SJCRH30 (cell line): ENCODE measurements at regions not wholly inside any gene's neighbourhood (a gene's known extent, or its start where the extent isn't known, plus 50 kb on each side); places are given as distances from the start of the nearest gene placed in this dataset.
"Not testable (repeated sequence)": the region's sequence is repeated elsewhere in the genome, so short reads cannot be mapped to it uniquely, and the experiment has no call there.

Experiments used
- DNase-seq, 2 experiments: peaks; one replicate each; pipeline ENCODE4 v3.0.0-alpha.2; 2015 to 2020
- H3K27ac ChIP-seq: fragments of 250-450 bp; sonication (Bioruptor Pico); 2 replicates; pipeline ENCODE4 v1.5.1; 2020; ENCODE audit warnings: mild to moderate bottlenecking, moderate library complexity
- H3K27me3 ChIP-seq: fragments of 250-450 bp; sonication (Bioruptor Pico); 2 replicates; pipeline ENCODE4 v1.5.1; 2020; ENCODE audit warnings: mild to moderate bottlenecking, moderate library complexity
- H3K36me3 ChIP-seq: fragments of 250-450 bp; sonication (Bioruptor Pico); 2 replicates; pipeline ENCODE4 v1.5.1; 2020; ENCODE audit warnings: mild to moderate bottlenecking, moderate library complexity
- H3K4me1 ChIP-seq: fragments of 250-450 bp; sonication (Bioruptor Pico); 2 replicates; pipeline ENCODE4 v1.5.1; 2020; ENCODE audit warnings: mild to moderate bottlenecking, moderate library complexity
- H3K4me3 ChIP-seq: fragments of 250-450 bp; sonication (Bioruptor Pico); 2 replicates; pipeline ENCODE4 v1.5.1; 2020; ENCODE audit warnings: mild to moderate bottlenecking, moderate library complexity
- H3K9me3 ChIP-seq: fragments of 250-450 bp; sonication (Bioruptor Pico); replicated peaks from 2 replicates; pipeline ENCODE4 v1.5.1; 2020; ENCODE audit warnings: mild to moderate bottlenecking, moderate library complexity

GRCh38 chr22:49352361-49353169 lies 475.1 kb downstream of the BRD1 start:
- Histone ChIP-seq H3K36me3 (no peaks in the 10 kb centered on the region), H3K4me3 (no peak overlapping the region), H3K27ac (no peak overlapping the region), H3K27me3 (peaks cover 83% of the 10 kb centered on the region), H3K9me3 (no peaks in the 10 kb centered on the region), H3K4me1 (no peaks in the 10 kb centered on the region; the same call in 1 of the 2 replicates)
- no peak for DNase-seq

GRCh38 chr22:49351761-49352227 lies 475.9 kb downstream of the BRD1 start:
- Histone ChIP-seq H3K27me3 (peaks cover 81% of the 10 kb centered on the region), H3K4me1 (no peaks in the 10 kb centered on the region; the same call in 1 of the 2 replicates), H3K27ac (no peak overlapping the region), H3K36me3 (no peaks in the 10 kb centered on the region), H3K9me3 (no peaks in the 10 kb centered on the region), H3K4me3 (no peak overlapping the region)
- no peak for DNase-seq

GRCh38 chr22:49350441-49351121 lies 477.1 kb downstream of the BRD1 start:
- Histone ChIP-seq H3K4me1 (peaks cover 5% of the 10 kb centered on the region; the same call in 1 of the 2 replicates), H3K4me3 (no peak overlapping the region), H3K9me3 (no peaks in the 10 kb centered on the region), H3K27me3 (peaks cover 69% of the 10 kb centered on the region), H3K27ac (no peak overlapping the region), H3K36me3 (no peaks in the 10 kb centered on the region)
- peak in 1 of 2 experiments; percentile 22 for DNase-seq

- Histone ChIP-seq H3K4me1 (peaks cover 5% of the 10 kb centered on the region; the same call in 1 of the 2 replicates), H3K27me3 (peaks cover 67% of the 10 kb centered on the region), H3K9me3 (no peaks in the 10 kb centered on the region), H3K4me3 (no peak overlapping the region), H3K27ac (no peak overlapping the region), H3K36me3 (no peaks in the 10 kb centered on the region)
- no peak for DNase-seq
Measured at GRCh38 chr22:49349841-49350381, 477.8 kb downstream of the BRD1 start.

- Histone ChIP-seq H3K9me3 (no peaks in the 10 kb centered on the region), H3K36me3 (no peaks in the 10 kb centered on the region), H3K27ac (no peak overlapping the region), H3K4me1 (peaks cover 5% of the 10 kb centered on the region; the same call in 1 of the 2 replicates), H3K27me3 (peaks cover 64% of the 10 kb centered on the region), H3K4me3 (no peak overlapping the region)
- no peak for DNase-seq
Measured at GRCh38 chr22:49349181-49349835, 478.4 kb downstream of the BRD1 start.

GRCh38 chr22:49348631-49349030 lies 479.0 kb downstream of the BRD1 start:
- Histone ChIP-seq H3K4me3 (no peak overlapping the region), H3K27ac (no peak overlapping the region), H3K4me1 (peaks cover 5% of the 10 kb centered on the region; the same call in 1 of the 2 replicates), H3K36me3 (no peaks in the 10 kb centered on the region), H3K9me3 (no peaks in the 10 kb centered on the region), H3K27me3 (peaks cover 59% of the 10 kb centered on the region)
- DNase-seq, result no peak

GRCh38 chr22:49347376-49347775 lies 480.3 kb downstream of the BRD1 start:
- Histone ChIP-seq H3K4me3 (no peak overlapping the region), H3K27me3 (peaks cover 54% of the 10 kb centered on the region), H3K4me1 (peaks cover 5% of the 10 kb centered on the region; the same call in 1 of the 2 replicates), H3K36me3 (no peaks in the 10 kb centered on the region), H3K27ac (no peak overlapping the region), H3K9me3 (no peaks in the 10 kb centered on the region)
- DNase-seq, result no peak

GRCh38 chr22:49345896-49346295 lies 481.8 kb downstream of the BRD1 start:
- H3K9me3 ChIP-seq, result no peaks in the 10 kb centered on the region
- DNase-seq, result peak; percentile 68 to 69
- H3K4me1 ChIP-seq, result peaks cover 5% of the 10 kb centered on the region; the same call in 1 of the 2 replicates
- no peaks in the 10 kb centered on the region for H3K36me3 ChIP-seq
- H3K4me3 ChIP-seq, result no peak overlapping the region
- no peak overlapping the region for H3K27ac ChIP-seq
- peaks cover 52% of the 10 kb centered on the region for H3K27me3 ChIP-seq

- peaks cover 41% of the 10 kb centered on the region for H3K27me3 ChIP-seq
- H3K27ac ChIP-seq, result no peak overlapping the region
- H3K9me3 ChIP-seq, result no peaks in the 10 kb centered on the region
- DNase-seq, result no peak
- no peaks in the 10 kb centered on the region for H3K36me3 ChIP-seq
- peaks cover 5% of the 10 kb centered on the region; the same call in 1 of the 2 replicates for H3K4me1 ChIP-seq
- H3K4me3 ChIP-seq, result no peak overlapping the region
Measured at GRCh38 chr22:49344656-49345055, 483.0 kb downstream of the BRD1 start.

GRCh38 chr22:49344161-49344560 lies 483.5 kb downstream of the BRD1 start:
- no peak for DNase-seq
- no peaks in the 10 kb centered on the region for H3K9me3 ChIP-seq

GRCh38 chr22:49340406-49340805 lies 487.3 kb downstream of the BRD1 start:
- no peak overlapping the region for H3K27ac ChIP-seq
- no peak for DNase-seq

More at GRCh38 chr22:49344161-49344560, 483.5 kb downstream of the BRD1 start:
- Histone ChIP-seq H3K36me3 (no peaks in the 10 kb centered on the region), H3K27me3 (peaks cover 36% of the 10 kb centered on the region), H3K4me3 (no peak overlapping the region), H3K27ac (no peak overlapping the region), H3K4me1 (peaks cover 5% of the 10 kb centered on the region; the same call in 1 of the 2 replicates)

GRCh38 chr22:49336483-49336882 lies 491.2 kb downstream of the BRD1 start:
- not testable (repeated sequence) for H3K4me1 ChIP-seq, H3K27ac ChIP-seq, DNase-seq, H3K4me3 ChIP-seq, H3K9me3 ChIP-seq, H3K36me3 ChIP-seq
- H3K27me3 ChIP-seq, result peaks cover 46% of the 10 kb centered on the region

More at GRCh38 chr22:49340406-49340805, 487.3 kb downstream of the BRD1 start:
- Histone ChIP-seq H3K36me3 (no peaks in the 10 kb centered on the region), H3K4me3 (no peak overlapping the region), H3K27me3 (peaks cover 31% of the 10 kb centered on the region), H3K9me3 (no peaks in the 10 kb centered on the region), H3K4me1 (no peaks in the 10 kb centered on the region)

GRCh38 chr22:49334976-49335375 lies 492.7 kb downstream of the BRD1 start:
- H3K27me3 ChIP-seq, result peaks cover 50% of the 10 kb centered on the region
- no peaks in the 10 kb centered on the region for H3K9me3 ChIP-seq

GRCh38 chr22:49334449-49334789 lies 493.3 kb downstream of the BRD1 start:
- Histone ChIP-seq H3K27me3 (peaks cover 52% of the 10 kb centered on the region), H3K36me3 (no peaks in the 10 kb centered on the region), H3K4me3 (no peak overlapping the region), H3K27ac (no peak overlapping the region), H3K4me1 (no peaks in the 10 kb centered on the region), H3K9me3 (no peaks in the 10 kb centered on the region)
- DNase-seq, result no peak

More at GRCh38 chr22:49334976-49335375, 492.7 kb downstream of the BRD1 start:
- Histone ChIP-seq H3K36me3 (no peaks in the 10 kb centered on the region), H3K27ac (no peak overlapping the region), H3K4me1 (no peaks in the 10 kb centered on the region), H3K4me3 (no peak overlapping the region)
- no peak for DNase-seq
